ENCODE measurements at regions not wholly inside any gene's neighbourhood (a gene's known extent, or its start where the extent isn't known, plus 50 kb on each side); places are given as distances from the start of the nearest gene placed in this dataset.

DNA sequence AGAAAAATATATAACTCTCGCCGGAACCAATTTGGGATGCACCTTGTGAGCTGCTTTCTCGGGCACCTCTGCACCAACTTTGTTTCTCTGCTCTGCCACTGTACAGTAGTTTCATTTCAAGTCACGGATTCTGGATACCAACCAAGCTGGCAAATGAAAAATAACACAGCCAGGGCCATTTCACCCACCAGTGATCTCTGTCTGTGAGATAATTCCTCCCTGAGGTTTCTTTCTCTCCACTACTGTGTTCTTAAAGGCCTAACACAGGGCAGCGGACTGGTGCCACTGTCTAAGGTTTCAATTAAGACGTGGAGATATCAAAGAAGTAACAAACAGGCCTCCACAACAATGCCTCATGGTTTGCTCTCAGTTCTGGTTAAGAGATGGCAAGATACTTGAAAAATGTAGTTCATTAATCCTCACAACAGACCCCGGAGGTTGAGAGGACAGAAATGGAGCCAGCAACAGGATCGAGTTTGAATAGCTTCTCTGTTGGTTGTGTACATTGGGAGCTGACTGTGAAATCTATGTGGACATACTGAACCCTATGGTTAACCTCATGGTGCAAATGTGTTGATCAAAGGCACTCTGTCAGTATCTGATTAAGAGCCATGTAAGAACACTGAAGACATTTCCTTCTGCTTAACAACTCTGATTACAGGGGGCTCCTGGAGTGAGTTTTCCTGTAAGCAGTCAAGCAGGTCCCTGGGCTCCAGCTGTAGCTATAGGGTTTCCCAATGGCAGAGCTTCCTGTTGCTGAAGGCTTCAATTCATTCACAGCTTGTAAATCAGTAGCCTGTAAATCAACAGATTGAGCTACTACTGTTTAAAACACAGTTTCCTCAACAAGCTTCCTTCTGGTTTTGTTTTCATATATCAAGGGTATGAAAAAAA is 470.5 kb downstream of the EPHA3 start:
- Histone ChIP-seq H3K27ac (ENCODE audit: low read depth in 2 of 2, low read length in 2 of 2) (no peak overlapping the region), H3K9me3 (ENCODE audit: control insufficient read depth in 2 of 2, low read length in 2 of 2) (no peaks in the 10 kb centered on the region), H3K9ac (ENCODE audit: low read depth in 1 of 2, low read length in 2 of 2) (no peak overlapping the region), H3K27me3 (ENCODE audit: control insufficient read depth in 2 of 2, insufficient read depth in 2 of 2, low read length in 2 of 2) (no peaks in the 10 kb centered on the region), H3K4me3 (ENCODE audit: low read length in 2 of 2) (no peak overlapping the region), H3K36me3 (ENCODE audit: control insufficient read depth in 2 of 2, insufficient read depth in 2 of 2, low read length in 2 of 2) (no peaks in the 10 kb centered on the region), H3K4me1 (ENCODE audit: control insufficient read depth in 2 of 2, insufficient read depth in 2 of 2, low read length in 2 of 2) (no peaks in the 10 kb centered on the region)

DNA sequence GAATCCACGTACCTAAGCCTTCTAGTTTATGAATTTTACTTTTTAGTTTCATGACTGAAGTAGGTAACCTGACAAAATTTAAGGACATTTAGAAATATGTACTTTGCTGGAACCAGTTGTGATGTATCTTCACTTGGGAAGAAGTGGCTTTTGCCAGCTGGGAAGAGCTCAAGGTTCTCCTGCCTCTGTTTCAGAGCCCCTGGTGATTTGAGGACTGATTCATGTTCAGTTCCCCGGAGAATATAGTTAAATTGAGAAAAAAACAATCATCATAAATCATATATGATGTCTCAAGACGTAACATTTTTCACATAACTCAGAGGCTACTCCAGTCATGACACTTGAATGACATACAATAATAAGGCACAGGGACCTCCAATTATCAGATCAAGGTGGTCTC is 473.4 kb downstream of the EPHA3 start:
- Histone ChIP-seq H3K9ac (ENCODE audit: low read depth in 1 of 2, low read length in 2 of 2) (no peak overlapping the region), H3K27ac (ENCODE audit: low read depth in 2 of 2, low read length in 2 of 2) (no peak overlapping the region), H3K4me3 (ENCODE audit: low read length in 2 of 2) (no peak overlapping the region), H3K27me3 (ENCODE audit: control insufficient read depth in 2 of 2, insufficient read depth in 2 of 2, low read length in 2 of 2) (no peaks in the 10 kb centered on the region), H3K36me3 (ENCODE audit: control insufficient read depth in 2 of 2, insufficient read depth in 2 of 2, low read length in 2 of 2) (no peaks in the 10 kb centered on the region), H3K4me1 (ENCODE audit: control insufficient read depth in 2 of 2, insufficient read depth in 2 of 2, low read length in 2 of 2) (no peaks in the 10 kb centered on the region), H3K9me3 (ENCODE audit: control insufficient read depth in 2 of 2, low read length in 2 of 2) (no peaks in the 10 kb centered on the region)

DNA sequence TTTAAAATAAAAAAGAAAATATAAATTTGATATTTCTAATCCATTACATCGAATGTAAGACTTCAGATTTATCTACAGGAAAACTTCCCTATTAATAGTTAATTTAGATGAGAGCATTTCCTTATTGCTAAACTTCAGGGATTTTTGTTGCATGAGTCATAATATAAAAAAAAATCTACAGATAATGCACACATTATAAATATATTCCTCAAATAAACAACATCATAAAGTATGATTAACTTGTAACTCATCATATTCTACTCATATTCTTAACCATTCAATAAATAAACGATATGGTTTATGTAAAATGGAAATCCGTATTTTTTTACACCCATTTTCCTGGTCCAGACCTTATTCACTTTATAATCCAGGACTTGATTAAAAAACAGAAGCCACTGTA is 477.0 kb downstream of the EPHA3 start:
- Histone ChIP-seq H3K4me3 (ENCODE audit: low read length in 2 of 2) (no peak overlapping the region), H3K4me1 (ENCODE audit: control insufficient read depth in 2 of 2, insufficient read depth in 2 of 2, low read length in 2 of 2) (no peaks in the 10 kb centered on the region), H3K27ac (ENCODE audit: low read depth in 2 of 2, low read length in 2 of 2) (no peak overlapping the region), H3K36me3 (ENCODE audit: control insufficient read depth in 2 of 2, insufficient read depth in 2 of 2, low read length in 2 of 2) (no peaks in the 10 kb centered on the region), H3K9me3 (ENCODE audit: control insufficient read depth in 2 of 2, low read length in 2 of 2) (no peaks in the 10 kb centered on the region), H3K27me3 (ENCODE audit: control insufficient read depth in 2 of 2, insufficient read depth in 2 of 2, low read length in 2 of 2) (no peaks in the 10 kb centered on the region), H3K9ac (ENCODE audit: low read depth in 1 of 2, low read length in 2 of 2) (no peak overlapping the region)

DNA sequence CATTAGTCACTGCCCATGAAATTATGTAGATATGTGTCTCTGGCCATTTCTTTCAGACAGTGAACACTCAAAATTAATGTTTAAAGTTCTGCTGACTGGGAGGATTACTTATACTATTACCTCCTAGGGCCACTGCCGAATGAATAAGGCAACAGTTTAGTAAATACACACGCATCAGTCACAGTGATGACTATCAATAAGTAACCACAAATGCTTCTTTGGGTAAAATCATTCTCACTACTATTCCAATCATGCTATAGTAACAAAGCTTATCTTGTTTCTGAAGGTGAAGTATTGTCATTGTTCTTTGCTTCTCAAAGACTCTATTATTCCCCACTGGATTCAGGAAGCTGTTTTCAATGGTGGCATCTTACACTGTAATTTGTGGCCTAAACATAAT is 478.8 kb downstream of the EPHA3 start:
- Histone ChIP-seq H3K27me3 (ENCODE audit: control insufficient read depth in 2 of 2, insufficient read depth in 2 of 2, low read length in 2 of 2) (no peaks in the 10 kb centered on the region), H3K27ac (ENCODE audit: low read depth in 2 of 2, low read length in 2 of 2) (no peak overlapping the region), H3K4me3 (ENCODE audit: low read length in 2 of 2) (no peak overlapping the region), H3K36me3 (ENCODE audit: control insufficient read depth in 2 of 2, insufficient read depth in 2 of 2, low read length in 2 of 2) (no peaks in the 10 kb centered on the region), H3K4me1 (ENCODE audit: control insufficient read depth in 2 of 2, insufficient read depth in 2 of 2, low read length in 2 of 2) (no peaks in the 10 kb centered on the region), H3K9ac (ENCODE audit: low read depth in 1 of 2, low read length in 2 of 2) (no peak overlapping the region), H3K9me3 (ENCODE audit: control insufficient read depth in 2 of 2, low read length in 2 of 2) (no peaks in the 10 kb centered on the region)

GRCh38 chr3:89586676-89587075 is 479.3 kb downstream of the EPHA3 start:
- Histone ChIP-seq H3K36me3 (ENCODE audit: control insufficient read depth in 2 of 2, insufficient read depth in 2 of 2, low read length in 2 of 2) (no peaks in the 10 kb centered on the region), H3K4me1 (ENCODE audit: control insufficient read depth in 2 of 2, insufficient read depth in 2 of 2, low read length in 2 of 2) (no peaks in the 10 kb centered on the region), H3K9me3 (ENCODE audit: control insufficient read depth in 2 of 2, low read length in 2 of 2) (no peaks in the 10 kb centered on the region), H3K4me3 (ENCODE audit: low read length in 2 of 2) (no peak overlapping the region), H3K9ac (ENCODE audit: low read depth in 1 of 2, low read length in 2 of 2) (no peak overlapping the region), H3K27ac (ENCODE audit: low read depth in 2 of 2, low read length in 2 of 2) (no peak overlapping the region), H3K27me3 (ENCODE audit: control insufficient read depth in 2 of 2, insufficient read depth in 2 of 2, low read length in 2 of 2) (no peaks in the 10 kb centered on the region)

GRCh38 chr3:89606151-89606550 is 498.7 kb downstream of the EPHA3 start:
- H3K9ac ChIP-seq (ENCODE audit: low read depth in 1 of 2, low read length in 2 of 2): no peak overlapping the region
- no peaks in the 10 kb centered on the region for H3K4me1 ChIP-seq (ENCODE audit: control insufficient read depth in 2 of 2, insufficient read depth in 2 of 2, low read length in 2 of 2)
- H3K36me3 ChIP-seq (ENCODE audit: control insufficient read depth in 2 of 2, insufficient read depth in 2 of 2, low read length in 2 of 2): no peaks in the 10 kb centered on the region
- H3K27ac ChIP-seq (ENCODE audit: low read depth in 2 of 2, low read length in 2 of 2): no peak overlapping the region
- no peak overlapping the region for H3K4me3 ChIP-seq (ENCODE audit: low read length in 2 of 2)
- no peaks in the 10 kb centered on the region for H3K9me3 ChIP-seq (ENCODE audit: control insufficient read depth in 2 of 2, low read length in 2 of 2)
- no peaks in the 10 kb centered on the region for H3K27me3 ChIP-seq (ENCODE audit: control insufficient read depth in 2 of 2, insufficient read depth in 2 of 2, low read length in 2 of 2)

DNA sequence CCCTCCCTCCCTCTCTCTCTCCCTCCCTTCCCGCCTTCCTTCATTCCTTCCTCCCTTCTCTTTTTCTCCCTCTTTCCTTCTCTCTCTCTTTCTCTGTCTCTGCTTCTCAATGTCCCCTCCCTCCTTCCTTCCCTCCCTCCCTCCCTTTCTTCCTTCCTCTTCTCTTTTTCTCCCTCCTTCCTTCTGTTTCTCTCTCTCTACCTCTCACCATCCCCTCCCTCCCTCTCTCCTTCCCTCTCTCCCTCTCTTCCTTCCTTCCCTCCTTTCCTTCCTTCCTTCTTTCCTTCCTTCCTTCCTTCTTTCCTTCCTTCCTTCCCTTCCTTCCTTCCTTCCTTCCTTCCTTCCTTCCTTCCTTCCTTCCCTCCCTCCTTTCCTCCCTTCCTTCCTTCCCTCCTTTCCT is 504.6 kb downstream of the EPHA3 start:
- Histone ChIP-seq H3K27me3 (ENCODE audit: control insufficient read depth in 2 of 2, insufficient read depth in 2 of 2, low read length in 2 of 2) (no peaks in the 10 kb centered on the region), H3K9me3 (ENCODE audit: control insufficient read depth in 2 of 2, low read length in 2 of 2) (no peaks in the 10 kb centered on the region), H3K36me3 (ENCODE audit: control insufficient read depth in 2 of 2, insufficient read depth in 2 of 2, low read length in 2 of 2) (no peaks in the 10 kb centered on the region), H3K4me3 (ENCODE audit: low read length in 2 of 2) (no peak overlapping the region), H3K4me1 (ENCODE audit: control insufficient read depth in 2 of 2, insufficient read depth in 2 of 2, low read length in 2 of 2) (no peaks in the 10 kb centered on the region), H3K9ac (ENCODE audit: low read depth in 1 of 2, low read length in 2 of 2) (no peak overlapping the region), H3K27ac (ENCODE audit: low read depth in 2 of 2, low read length in 2 of 2) (no peak overlapping the region)

- Histone ChIP-seq H3K36me3 (ENCODE audit: control insufficient read depth in 2 of 2, insufficient read depth in 2 of 2, low read length in 2 of 2) (no peaks in the 10 kb centered on the region), H3K27me3 (ENCODE audit: control insufficient read depth in 2 of 2, insufficient read depth in 2 of 2, low read length in 2 of 2) (no peaks in the 10 kb centered on the region), H3K4me1 (ENCODE audit: control insufficient read depth in 2 of 2, insufficient read depth in 2 of 2, low read length in 2 of 2) (no peaks in the 10 kb centered on the region), H3K9ac (ENCODE audit: low read depth in 1 of 2, low read length in 2 of 2) (no peak overlapping the region), H3K27ac (ENCODE audit: low read depth in 2 of 2, low read length in 2 of 2) (no peak overlapping the region), H3K9me3 (ENCODE audit: control insufficient read depth in 2 of 2, low read length in 2 of 2) (no peaks in the 10 kb centered on the region), H3K4me3 (ENCODE audit: low read length in 2 of 2) (no peak overlapping the region)
Measured at GRCh38 chr3:89613241-89613640, 505.8 kb downstream of the EPHA3 start.

- Histone ChIP-seq H3K36me3 (ENCODE audit: control insufficient read depth in 2 of 2, insufficient read depth in 2 of 2, low read length in 2 of 2) (no peaks in the 10 kb centered on the region), H3K4me1 (ENCODE audit: control insufficient read depth in 2 of 2, insufficient read depth in 2 of 2, low read length in 2 of 2) (no peaks in the 10 kb centered on the region), H3K4me3 (ENCODE audit: low read length in 2 of 2) (no peak overlapping the region), H3K27ac (ENCODE audit: low read depth in 2 of 2, low read length in 2 of 2) (no peak overlapping the region), H3K27me3 (ENCODE audit: control insufficient read depth in 2 of 2, insufficient read depth in 2 of 2, low read length in 2 of 2) (no peaks in the 10 kb centered on the region), H3K9me3 (ENCODE audit: control insufficient read depth in 2 of 2, low read length in 2 of 2) (no peaks in the 10 kb centered on the region), H3K9ac (ENCODE audit: low read depth in 1 of 2, low read length in 2 of 2) (no peak overlapping the region)
Measured at GRCh38 chr3:89617706-89618105, 510.3 kb downstream of the EPHA3 start.

GRCh38 chr3:89619263-89619662 is 511.8 kb downstream of the EPHA3 start:
- no peak overlapping the region for H3K27ac ChIP-seq (ENCODE audit: low read depth in 2 of 2, low read length in 2 of 2)
- no peaks in the 10 kb centered on the region for H3K9me3 ChIP-seq (ENCODE audit: control insufficient read depth in 2 of 2, low read length in 2 of 2)
- no peaks in the 10 kb centered on the region for H3K36me3 ChIP-seq (ENCODE audit: control insufficient read depth in 2 of 2, insufficient read depth in 2 of 2, low read length in 2 of 2)
- no peaks in the 10 kb centered on the region for H3K4me1 ChIP-seq (ENCODE audit: control insufficient read depth in 2 of 2, insufficient read depth in 2 of 2, low read length in 2 of 2)
- H3K27me3 ChIP-seq (ENCODE audit: control insufficient read depth in 2 of 2, insufficient read depth in 2 of 2, low read length in 2 of 2): no peaks in the 10 kb centered on the region
- no peak overlapping the region for H3K4me3 ChIP-seq (ENCODE audit: low read length in 2 of 2)
- H3K9ac ChIP-seq (ENCODE audit: low read depth in 1 of 2, low read length in 2 of 2): no peak overlapping the region
